ENCODE measurements at regions not wholly inside any gene's neighbourhood (a gene's known extent, or its start where the extent isn't known, plus 50 kb on each side); places are given as distances from the start of the nearest gene placed in this dataset.

GRCh38 chr2:60029566-60029883 is 523.9 kb downstream of the BCL11A start:
- no peak for TF ChIP-seq POLR2AphosphoS5 (IDR thresholded peaks at IDR 0.05)
- TF ChIP-seq, protein P1, sequence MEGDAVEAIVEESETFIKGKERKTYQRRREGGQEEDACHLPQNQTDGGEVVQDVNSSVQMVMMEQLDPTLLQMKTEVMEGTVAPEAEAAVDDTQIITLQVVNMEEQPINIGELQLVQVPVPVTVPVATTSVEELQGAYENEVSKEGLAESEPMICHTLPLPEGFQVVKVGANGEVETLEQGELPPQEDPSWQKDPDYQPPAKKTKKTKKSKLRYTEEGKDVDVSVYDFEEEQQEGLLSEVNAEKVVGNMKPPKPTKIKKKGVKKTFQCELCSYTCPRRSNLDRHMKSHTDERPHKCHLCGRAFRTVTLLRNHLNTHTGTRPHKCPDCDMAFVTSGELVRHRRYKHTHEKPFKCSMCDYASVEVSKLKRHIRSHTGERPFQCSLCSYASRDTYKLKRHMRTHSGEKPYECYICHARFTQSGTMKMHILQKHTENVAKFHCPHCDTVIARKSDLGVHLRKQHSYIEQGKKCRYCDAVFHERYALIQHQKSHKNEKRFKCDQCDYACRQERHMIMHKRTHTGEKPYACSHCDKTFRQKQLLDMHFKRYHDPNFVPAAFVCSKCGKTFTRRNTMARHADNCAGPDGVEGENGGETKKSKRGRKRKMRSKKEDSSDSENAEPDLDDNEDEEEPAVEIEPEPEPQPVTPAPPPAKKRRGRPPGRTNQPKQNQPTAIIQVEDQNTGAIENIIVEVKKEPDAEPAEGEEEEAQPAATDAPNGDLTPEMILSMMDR (IDR thresholded peaks at IDR 0.05): no peak

Data from transverse colon (tissue), 4 donors.